B cell (primary cell): ENCODE measurements at regions not wholly inside any gene's neighbourhood (a gene's known extent, or its start where the extent isn't known, plus 50 kb on each side); places are given as distances from the start of the nearest gene placed in this dataset.

Source experiments
- ATAC-seq: fragments of 200-7000 bp; cut with Tn5 transposase; one replicate; pipeline ENCODE4 v1.10.0; 2021; ENCODE audit warnings: low read depth, mild to moderate bottlenecking, moderate number of reproducible peaks, moderate library complexity
- CTCF ChIA-PET: fragments of 350-600 bp; sonication (Branson Sonifier 250); formaldehyde crosslinking; loops from one replicate; lab custom pipeline; 2021; ENCODE audit warnings: antibody characterized with exemption, inconsistent platforms; lab: Charles Lee
- POLR2A ChIA-PET: fragments of 350-600 bp; sonication (Branson Sonifier 250); formaldehyde crosslinking; loops from one replicate; lab custom pipeline; 2021; ENCODE audit warnings: antibody characterized with exemption; lab: Charles Lee
- DNase-seq: peaks from one replicate; pipeline ENCODE4 v3.0.0; 2013
- H2AFZ ChIP-seq: 2 replicates; pipeline ENCODE4 v1.6.1; 2012; ENCODE audit warnings: mild to moderate bottlenecking, low read depth, low read length; ENCODE audit not compliant: insufficient read depth, poor library complexity, severe bottlenecking
- H3K27ac ChIP-seq, 2 donors: 1 replicate in 1 of 2; 2 replicates in 1 of 2; pipeline ENCODE4 v1.5.1; 2012 to 2013; ENCODE audit warnings: low read length in 2 of 2, mild to moderate bottlenecking in 2 of 2, moderate library complexity in 1 of 2
- H3K27me3 ChIP-seq, 4 experiments: fragments of 200-600 bp in 1 of 4; sonication (generic) in 1 of 4; replicated peaks in 1 of 4; 1 replicate in 2 of 4; 2 replicates in 2 of 4; pipeline versions ENCODE4 v1.6.1 to v1.7.0; 2013 to 2016; ENCODE audit warnings: low read length in 3 of 4, mild to moderate bottlenecking in 2 of 4, mixed read lengths in 1 of 4, moderate library complexity in 1 of 4; ENCODE audit not compliant: insufficient read depth in 4 of 4, control insufficient read depth in 3 of 4; ENCODE audit errors: control extremely low read depth in 1 of 4
- H3K36me3 ChIP-seq, 2 experiments: replicated peaks in 1 of 2; 1 replicate in 1 of 2; 2 replicates in 1 of 2; pipeline versions ENCODE4 v1.6.1 to v1.7.1; 2013; ENCODE audit warnings: low read length in 1 of 2; ENCODE audit not compliant: insufficient read depth in 2 of 2, control insufficient read depth in 1 of 2; ENCODE audit errors: control extremely low read depth in 1 of 2, extremely low read depth in 1 of 2
- H3K4me1 ChIP-seq, 2 donors: fragments of 200-600 bp in 1 of 2; sonication (generic) in 1 of 2; 1 replicate in 1 of 2; 2 replicates in 1 of 2; pipeline versions ENCODE4 v1.5.1 to v1.6.1; 2013 to 2017; ENCODE audit warnings: low read length in 2 of 2; ENCODE audit not compliant: control insufficient read depth in 2 of 2, insufficient read depth in 2 of 2
- H3K4me2 ChIP-seq: replicated peaks from 2 replicates; pipeline ENCODE3; 2012; ENCODE audit warnings: mild to moderate bottlenecking, low read depth, low read length; ENCODE audit not compliant: poor library complexity, severe bottlenecking
- H3K4me3 ChIP-seq, 5 experiments: fragments of 200-600 bp in 1 of 5; sonication (generic) in 1 of 5; 1 replicate in 3 of 5; 2 replicates in 2 of 5; pipeline versions ENCODE4 v1.5.1 to v1.7.0; 2011 to 2016; ENCODE audit warnings: low read length in 4 of 5, mild to moderate bottlenecking in 4 of 5, low read depth in 2 of 5, control low read depth in 1 of 5, moderate library complexity in 1 of 5; ENCODE audit not compliant: insufficient read depth in 1 of 5; ENCODE audit errors: control extremely low read depth in 1 of 5, extremely low read depth in 1 of 5
- H3K79me2 ChIP-seq: fragments of 200-600 bp; sonication (generic); one replicate; pipeline ENCODE4 v1.6.0; 2016; ENCODE audit warnings: low read length; ENCODE audit not compliant: control insufficient read depth, insufficient read depth
- H3K9ac ChIP-seq: fragments of 200-600 bp; sonication (generic); 2 replicates; pipeline ENCODE4 v1.6.1; 2017; ENCODE audit warnings: mild to moderate bottlenecking, low read length, moderate library complexity
- H3K9me3 ChIP-seq, 3 donors: one replicate each; pipeline versions ENCODE4 v1.6.1 to v1.7.1; 2013; ENCODE audit warnings: low read length in 2 of 3; ENCODE audit not compliant: control insufficient read depth in 2 of 3, insufficient read depth in 1 of 3; ENCODE audit errors: control extremely low read depth in 1 of 3
- H4K20me1 ChIP-seq: 2 replicates; pipeline ENCODE4 v1.6.0; 2012; ENCODE audit warnings: mild to moderate bottlenecking, low read length; ENCODE audit not compliant: insufficient read depth, control insufficient read depth, poor library complexity, severe bottlenecking
- H3K27ac Mint-ChIP-seq: one replicate; pipeline ENCODE4 v1.8.0; 2021; ENCODE audit warnings: mixed read lengths
- H3K27me3 Mint-ChIP-seq: one replicate; pipeline ENCODE4 v1.8.0; 2021; ENCODE audit warnings: mixed read lengths
- H3K4me1 Mint-ChIP-seq: one replicate; pipeline ENCODE4 v1.8.0; 2021; ENCODE audit warnings: mixed read lengths
- H3K4me3 Mint-ChIP-seq: one replicate; pipeline ENCODE4 v1.8.0; 2021; ENCODE audit warnings: mixed read lengths
- H3K9me3 Mint-ChIP-seq: one replicate; pipeline ENCODE4 v1.8.0; 2022; ENCODE audit warnings: mixed read lengths; ENCODE audit not compliant: insufficient read depth
- CTCF ChIP-seq: fragments of 200-600 bp; IDR thresholded peaks from one replicate; pipeline ENCODE4 v1.8.0; 2022; ENCODE audit warnings: antibody characterized with exemption, mild to moderate bottlenecking
- EZH2 ChIP-seq: IDR thresholded peaks from 2 replicates; pipeline ENCODE4 v1.6.1; 2012; ENCODE audit warnings: borderline replicate concordance, low read depth, mild to moderate bottlenecking, moderate library complexity, low read length; ENCODE audit not compliant: insufficient read depth, poor library complexity, severe bottlenecking
- WGBS: methylation state at CpG from one replicate; pipeline ENCODE4 v1.1.5; 2013; ENCODE audit warnings: missing lambda C conversion rate; ENCODE audit not compliant: insufficient coverage; 5-methylcytosine and 5-hydroxymethylcytosine counted together
- intact Hi-C: fragments of 100-400 bp; cut with micrococcal nuclease; formaldehyde crosslinking; loops from one replicate; pipeline ENCODE4 v1.10.0; 2022

GRCh38 chr15:27650244-27650643 is 448.9 kb downstream of the OCA2 start:
- DNase-seq (no peak), ATAC-seq (no peak)
- no peaks in the 10 kb centered on the region for H3K36me3 ChIP-seq
- POLR2A ChIA-PET = no interaction called here
- Mint-ChIP-seq H3K4me1 (no peaks in the 10 kb centered on the region), H3K27ac (no peak overlapping the region), H3K9me3 (peaks cover 12% of the 10 kb centered on the region), H3K4me3 (no peak overlapping the region), H3K27me3 (no peaks in the 10 kb centered on the region)
- CTCF ChIA-PET = no interaction called here
- H3K27ac ChIP-seq = no peak overlapping the region
- intact Hi-C loops = no loop called here
- no peak overlapping the region for H3K4me2 ChIP-seq
- H3K27me3 ChIP-seq = no peaks in the 10 kb centered on the region
- no peaks in the 10 kb centered on the region for H3K79me2 ChIP-seq
- no CpG with 5 or more reads among the region's 2 CpGs for WGBS
- no peak overlapping the region for H3K4me3 ChIP-seq
- no peak for TF ChIP-seq CTCF
- no peak for TF ChIP-seq EZH2
- no peaks in the 10 kb centered on the region for H3K9me3 ChIP-seq
- H2AFZ ChIP-seq = no peak overlapping the region
- no peak overlapping the region for H3K9ac ChIP-seq
- H3K4me1 ChIP-seq = no peaks in the 10 kb centered on the region
- H4K20me1 ChIP-seq = no peaks in the 10 kb centered on the region

DNA sequence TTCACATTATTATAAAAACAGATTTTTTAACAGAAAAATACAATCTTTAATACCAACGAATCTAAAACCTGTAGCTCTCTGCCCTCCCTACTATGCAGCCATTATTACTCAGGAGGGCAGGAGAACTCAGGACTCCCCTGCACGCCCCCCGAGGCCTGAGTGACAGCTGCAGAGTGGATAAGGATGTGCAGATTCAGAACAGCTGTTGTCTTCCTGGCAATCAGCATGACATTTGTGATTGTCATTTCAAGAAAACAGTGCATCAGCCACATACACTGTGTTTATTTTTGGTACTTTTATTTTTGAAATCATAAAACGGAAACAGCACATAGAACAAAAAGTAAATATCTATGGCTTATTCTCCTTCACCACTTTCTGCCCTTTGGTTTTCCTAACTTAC is 450.8 kb downstream of the OCA2 start:
- Histone ChIP-seq H2AFZ (no peak overlapping the region), H3K4me3 (no peak overlapping the region), H3K9me3 (no peaks in the 10 kb centered on the region), H3K27me3 (no peaks in the 10 kb centered on the region), H3K36me3 (no peaks in the 10 kb centered on the region), H3K27ac (no peak overlapping the region), H3K4me1 (no peaks in the 10 kb centered on the region), H3K4me2 (no peak overlapping the region), H3K79me2 (no peaks in the 10 kb centered on the region), H3K9ac (no peak overlapping the region), H4K20me1 (no peaks in the 10 kb centered on the region)
- Mint-ChIP-seq H3K27me3 (no peaks in the 10 kb centered on the region), H3K4me1 (no peaks in the 10 kb centered on the region), H3K9me3 (peaks cover 11% of the 10 kb centered on the region), H3K4me3 (no peak overlapping the region), H3K27ac (no peak overlapping the region)
- 90% methylated on average over 2 of the region's 4 CpGs for WGBS
- TF ChIP-seq CTCF = no peak
- TF ChIP-seq EZH2 = no peak
- ChIA-PET POLR2A (no interaction called here), CTCF (no interaction called here)
- DNase-seq (no peak), ATAC-seq (no peak)
- intact Hi-C loops = no loop called here
